SK-N-SH (cell line): ENCODE measurements at regions not wholly inside any gene's neighbourhood (a gene's known extent, or its start where the extent isn't known, plus 50 kb on each side); places are given as distances from the start of the nearest gene placed in this dataset.

Experiments used
- CTCF ChIP-seq: fragments of 200-600 bp; sonication (generic); IDR thresholded peaks from 2 replicates; pipeline ENCODE4 v1.6.1; 2017; ENCODE audit warnings: antibody characterized with exemption, mild to moderate bottlenecking, moderate library complexity
- FOXJ3 ChIP-seq: sonication (generic); formaldehyde crosslinking; IDR thresholded peaks from 2 replicates; pipeline ENCODE4 v1.5.1; 2020; ENCODE audit warnings: mild to moderate bottlenecking, missing genetic modification reagents
- MXI1 ChIP-seq: IDR thresholded peaks from 2 replicates; pipeline ENCODE4 v1.6.1; 2012; ENCODE audit warnings: mild to moderate bottlenecking, low read depth, low read length, improper control_type of control experiment
- NFIC ChIP-seq: IDR thresholded peaks from 2 replicates; pipeline ENCODE4 v1.4.0; 2012; ENCODE audit warnings: borderline replicate concordance
- RFX5 ChIP-seq: IDR thresholded peaks from 2 replicates; pipeline ENCODE4 v1.6.1; 2012; ENCODE audit warnings: mild to moderate bottlenecking, improper control_type of control experiment, low read length
- SMC3 ChIP-seq: IDR thresholded peaks from 2 replicates; pipeline ENCODE4 v1.6.1; 2012; ENCODE audit warnings: low read depth, low read length, improper control_type of control experiment
- YY1 ChIP-seq: IDR thresholded peaks from 2 replicates; pipeline ENCODE4 v1.4.0; 2012; ENCODE audit warnings: low read depth, mild to moderate bottlenecking
- TF ChIP-seq, protein P1 (sequence below): IDR thresholded peaks from 2 replicates; pipeline ENCODE4 v1.4.0; 2012; ENCODE audit warnings: low read depth
- TF ChIP-seq, protein P2 (sequence below): fragments of 150-350 bp; IDR thresholded peaks from 2 replicates; pipeline ENCODE4 v1.6.1; 2017; ENCODE audit warnings: antibody characterized with exemption, low read length, low read depth, borderline replicate concordance

DNA sequence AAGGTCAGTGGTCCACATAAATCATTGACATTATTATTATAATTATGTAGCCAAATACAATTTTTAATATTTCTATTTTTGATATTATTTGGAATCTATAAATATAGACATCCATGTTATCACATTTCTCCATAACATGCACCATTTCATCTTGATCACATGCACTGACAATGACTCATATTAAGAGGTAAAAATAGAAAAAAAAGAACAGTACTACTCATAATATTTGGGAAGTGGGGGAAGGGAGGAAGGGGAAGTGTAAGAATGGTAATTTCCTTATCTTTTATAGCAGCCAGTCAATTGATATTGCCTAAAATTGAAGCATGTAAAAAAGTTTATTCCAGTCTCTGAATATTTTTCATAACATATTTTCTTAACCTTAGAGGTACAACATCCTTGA is 72.3 kb downstream of the ADM start:
- TF ChIP-seq, protein P1, sequence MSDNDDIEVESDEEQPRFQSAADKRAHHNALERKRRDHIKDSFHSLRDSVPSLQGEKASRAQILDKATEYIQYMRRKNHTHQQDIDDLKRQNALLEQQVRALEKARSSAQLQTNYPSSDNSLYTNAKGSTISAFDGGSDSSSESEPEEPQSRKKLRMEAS, result no peak
- TF ChIP-seq CTCF (no peak), MXI1 (no peak), FOXJ3 (CRISPR knock-in tag) (no peak), YY1 (no peak), SMC3 (no peak), NFIC (no peak), RFX5 (no peak)
- TF ChIP-seq, protein P2, sequence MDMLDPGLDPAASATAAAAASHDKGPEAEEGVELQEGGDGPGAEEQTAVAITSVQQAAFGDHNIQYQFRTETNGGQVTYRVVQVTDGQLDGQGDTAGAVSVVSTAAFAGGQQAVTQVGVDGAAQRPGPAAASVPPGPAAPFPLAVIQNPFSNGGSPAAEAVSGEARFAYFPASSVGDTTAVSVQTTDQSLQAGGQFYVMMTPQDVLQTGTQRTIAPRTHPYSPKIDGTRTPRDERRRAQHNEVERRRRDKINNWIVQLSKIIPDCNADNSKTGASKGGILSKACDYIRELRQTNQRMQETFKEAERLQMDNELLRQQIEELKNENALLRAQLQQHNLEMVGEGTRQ, result no peak
